ENCODE measurements at regions not wholly inside any gene's neighbourhood (a gene's known extent, or its start where the extent isn't known, plus 50 kb on each side); places are given as distances from the start of the nearest gene placed in this dataset.
A peak's percentile ranks its signal among the peaks of the same experiment; 100 is the strongest.

GRCh38 chr7:149714081-149714909, 59.1 kb downstream of the ZNF467 start:
- H3K4me3 ChIP-seq (ENCODE audit: low read length in 3 of 3): peak overlapping the region; percentile 66 to 80 (median 73)
- H3K36me3 ChIP-seq (ENCODE audit: control insufficient read depth in 3 of 3, insufficient read depth in 3 of 3, low read length in 3 of 3): no peaks in the 10 kb centered on the region
- H3K9me3 ChIP-seq (ENCODE audit: control insufficient read depth in 3 of 3, low read length in 3 of 3): peaks cover 0 to 4% (median 3%) of the 10 kb centered on the region in 3 donors
- H3K27ac ChIP-seq (ENCODE audit: low read depth, low read length): no peak overlapping the region
- no peaks in the 10 kb centered on the region for H3K27me3 ChIP-seq (ENCODE audit: control insufficient read depth in 3 of 3, insufficient read depth in 3 of 3, low read length in 3 of 3)
- H3K9ac ChIP-seq (ENCODE audit: low read depth in 1 of 3, low read length in 3 of 3): peak overlapping the region; percentile 47 to 82 (median 55)
- H3K4me1 ChIP-seq (ENCODE audit: control insufficient read depth in 3 of 3, insufficient read depth in 3 of 3, low read length in 3 of 3): peaks cover 27 to 40% (median 40%) of the 10 kb centered on the region in 3 donors

DNA sequence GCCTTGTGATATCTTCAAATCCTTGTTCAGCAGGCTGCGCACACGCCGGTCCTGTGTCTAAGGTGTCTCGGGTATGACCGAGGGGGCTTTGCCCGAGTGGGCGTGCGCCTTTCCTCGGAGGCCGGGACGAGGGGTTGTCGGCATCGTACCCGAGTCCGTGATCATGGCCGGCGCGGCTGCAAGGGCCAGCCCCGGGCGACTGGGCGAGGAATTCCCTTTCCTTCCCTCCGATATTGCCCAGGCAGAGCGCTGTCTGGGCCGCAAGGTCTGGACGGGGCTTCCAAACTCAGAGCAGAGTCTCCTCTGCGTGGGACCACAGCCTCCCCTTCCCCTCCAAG, 59.7 kb downstream of the ZNF467 start:
- H3K9ac ChIP-seq (ENCODE audit: low read depth in 1 of 3, low read length in 3 of 3): peak overlapping the region; percentile 47 to 82 (median 55)
- H3K9me3 ChIP-seq (ENCODE audit: control insufficient read depth in 3 of 3, low read length in 3 of 3): peaks cover 0 to 4% (median 3%) of the 10 kb centered on the region in 3 donors
- H3K36me3 ChIP-seq (ENCODE audit: control insufficient read depth in 3 of 3, insufficient read depth in 3 of 3, low read length in 3 of 3): no peaks in the 10 kb centered on the region
- H3K27me3 ChIP-seq (ENCODE audit: control insufficient read depth in 3 of 3, insufficient read depth in 3 of 3, low read length in 3 of 3): no peaks in the 10 kb centered on the region
- H3K4me1 ChIP-seq (ENCODE audit: control insufficient read depth in 3 of 3, insufficient read depth in 3 of 3, low read length in 3 of 3): peaks cover 24 to 34% (median 34%) of the 10 kb centered on the region in 3 donors
- H3K4me3 ChIP-seq (ENCODE audit: low read length in 3 of 3): peak overlapping the region; percentile 66 to 80 (median 73)
- H3K27ac ChIP-seq (ENCODE audit: low read depth, low read length): no peak overlapping the region

GRCh38 chr7:149713061-149713730, 60.2 kb downstream of the ZNF467 start:
- Histone ChIP-seq H3K4me1 (ENCODE audit: control insufficient read depth in 3 of 3, insufficient read depth in 3 of 3, low read length in 3 of 3) (peaks cover 24 to 34% (median 33%) of the 10 kb centered on the region in 3 donors), H3K27ac (ENCODE audit: low read depth, low read length) (no peak overlapping the region), H3K9me3 (ENCODE audit: control insufficient read depth in 3 of 3, low read length in 3 of 3) (peaks cover 0 to 4% (median 3%) of the 10 kb centered on the region in 3 donors), H3K36me3 (ENCODE audit: control insufficient read depth in 3 of 3, insufficient read depth in 3 of 3, low read length in 3 of 3) (no peaks in the 10 kb centered on the region), H3K4me3 (ENCODE audit: low read length in 3 of 3) (no peak overlapping the region), H3K27me3 (ENCODE audit: control insufficient read depth in 3 of 3, insufficient read depth in 3 of 3, low read length in 3 of 3) (no peaks in the 10 kb centered on the region), H3K9ac (ENCODE audit: low read depth in 1 of 3, low read length in 3 of 3) (no peak overlapping the region)

DNA sequence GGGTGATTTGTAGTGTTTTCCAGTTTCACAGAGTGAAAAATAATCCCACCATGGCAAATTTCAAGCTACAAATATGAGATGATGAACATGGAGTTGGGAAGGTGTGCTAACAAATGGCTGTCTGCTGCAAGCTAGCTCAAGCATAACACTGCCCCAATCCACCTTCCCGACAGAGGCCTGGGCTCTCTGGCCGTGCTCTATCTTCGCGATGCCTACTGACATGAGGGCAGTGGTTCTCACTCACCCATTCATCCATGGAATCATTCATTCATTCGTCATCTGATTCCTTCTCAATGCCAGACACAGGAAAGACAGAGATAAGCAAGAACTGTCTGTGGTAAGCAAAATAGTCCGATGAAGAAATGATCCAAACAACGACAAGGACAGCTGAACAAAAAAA, 65.4 kb downstream of the ZNF467 start:
- Histone ChIP-seq H3K9ac (ENCODE audit: low read depth in 1 of 3, low read length in 3 of 3) (no peak overlapping the region), H3K4me3 (ENCODE audit: low read length in 3 of 3) (no peak overlapping the region), H3K27me3 (ENCODE audit: control insufficient read depth in 3 of 3, insufficient read depth in 3 of 3, low read length in 3 of 3) (peaks cover 0 to 2% (median 0%) of the 10 kb centered on the region in 3 donors), H3K36me3 (ENCODE audit: control insufficient read depth in 3 of 3, insufficient read depth in 3 of 3, low read length in 3 of 3) (no peaks in the 10 kb centered on the region), H3K9me3 (ENCODE audit: control insufficient read depth in 3 of 3, low read length in 3 of 3) (peaks cover 0 to 4% (median 3%) of the 10 kb centered on the region in 3 donors), H3K27ac (ENCODE audit: low read depth, low read length) (no peak overlapping the region), H3K4me1 (ENCODE audit: control insufficient read depth in 3 of 3, insufficient read depth in 3 of 3, low read length in 3 of 3) (no peaks in the 10 kb centered on the region)

GRCh38 chr7:149707448-149707886, 65.9 kb downstream of the ZNF467 start:
- H3K4me3 ChIP-seq (ENCODE audit: low read length in 3 of 3): no peak overlapping the region
- no peaks in the 10 kb centered on the region for H3K36me3 ChIP-seq (ENCODE audit: control insufficient read depth in 3 of 3, insufficient read depth in 3 of 3, low read length in 3 of 3)
- H3K27ac ChIP-seq (ENCODE audit: low read depth, low read length): no peak overlapping the region
- no peaks in the 10 kb centered on the region for H3K4me1 ChIP-seq (ENCODE audit: control insufficient read depth in 3 of 3, insufficient read depth in 3 of 3, low read length in 3 of 3)
- no peak overlapping the region for H3K9ac ChIP-seq (ENCODE audit: low read depth in 1 of 3, low read length in 3 of 3)
- H3K9me3 ChIP-seq (ENCODE audit: control insufficient read depth in 3 of 3, low read length in 3 of 3): peaks cover 0 to 4% (median 3%) of the 10 kb centered on the region in 3 donors
- peaks cover 0 to 2% (median 0%) of the 10 kb centered on the region in 3 donors for H3K27me3 ChIP-seq (ENCODE audit: control insufficient read depth in 3 of 3, insufficient read depth in 3 of 3, low read length in 3 of 3)

- H3K4me1 ChIP-seq (ENCODE audit: control insufficient read depth in 3 of 3, insufficient read depth in 3 of 3, low read length in 3 of 3): no peaks in the 10 kb centered on the region
- H3K9me3 ChIP-seq (ENCODE audit: control insufficient read depth in 3 of 3, low read length in 3 of 3): peaks cover 0 to 5% (median 4%) of the 10 kb centered on the region in 3 donors
- H3K36me3 ChIP-seq (ENCODE audit: control insufficient read depth in 3 of 3, insufficient read depth in 3 of 3, low read length in 3 of 3): no peaks in the 10 kb centered on the region
- H3K27ac ChIP-seq (ENCODE audit: low read depth, low read length): no peak overlapping the region
- no peak overlapping the region for H3K9ac ChIP-seq (ENCODE audit: low read depth in 1 of 3, low read length in 3 of 3)
- H3K27me3 ChIP-seq (ENCODE audit: control insufficient read depth in 3 of 3, insufficient read depth in 3 of 3, low read length in 3 of 3): peaks cover 0 to 2% (median 0%) of the 10 kb centered on the region in 3 donors
- no peak overlapping the region for H3K4me3 ChIP-seq (ENCODE audit: low read length in 3 of 3)
Measured at GRCh38 chr7:149706398-149706797, 67.0 kb downstream of the ZNF467 start.

DNA sequence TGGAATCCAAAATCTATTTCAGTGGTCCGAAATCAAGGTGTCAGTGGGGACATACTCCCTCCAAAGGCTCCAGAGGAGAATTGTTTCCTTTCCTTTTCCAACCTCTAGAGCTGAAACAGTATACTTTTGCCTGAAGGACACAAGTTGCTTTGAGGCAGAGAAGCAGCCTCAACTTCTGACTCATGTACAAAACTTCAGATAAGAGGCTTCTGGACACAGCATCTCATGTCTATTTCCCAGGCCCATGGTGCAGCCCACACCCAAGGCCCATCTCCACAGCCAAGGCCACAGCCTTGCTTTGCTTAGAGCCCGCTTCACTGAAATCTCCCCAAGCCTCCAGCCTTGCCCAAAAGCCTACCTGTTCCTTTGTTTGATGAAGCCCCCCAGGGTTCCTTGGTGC, 68.9 kb downstream of the ZNF467 start:
- Histone ChIP-seq H3K9me3 (ENCODE audit: control insufficient read depth in 3 of 3, low read length in 3 of 3) (peaks cover 3 to 6% (median 5%) of the 10 kb centered on the region in 3 donors), H3K36me3 (ENCODE audit: control insufficient read depth in 3 of 3, insufficient read depth in 3 of 3, low read length in 3 of 3) (no peaks in the 10 kb centered on the region), H3K4me1 (ENCODE audit: control insufficient read depth in 3 of 3, insufficient read depth in 3 of 3, low read length in 3 of 3) (no peaks in the 10 kb centered on the region), H3K4me3 (ENCODE audit: low read length in 3 of 3) (no peak overlapping the region), H3K27ac (ENCODE audit: low read depth, low read length) (no peak overlapping the region), H3K27me3 (ENCODE audit: control insufficient read depth in 3 of 3, insufficient read depth in 3 of 3, low read length in 3 of 3) (peaks cover 0 to 2% (median 0%) of the 10 kb centered on the region in 3 donors), H3K9ac (ENCODE audit: low read depth in 1 of 3, low read length in 3 of 3) (no peak overlapping the region)

DNA sequence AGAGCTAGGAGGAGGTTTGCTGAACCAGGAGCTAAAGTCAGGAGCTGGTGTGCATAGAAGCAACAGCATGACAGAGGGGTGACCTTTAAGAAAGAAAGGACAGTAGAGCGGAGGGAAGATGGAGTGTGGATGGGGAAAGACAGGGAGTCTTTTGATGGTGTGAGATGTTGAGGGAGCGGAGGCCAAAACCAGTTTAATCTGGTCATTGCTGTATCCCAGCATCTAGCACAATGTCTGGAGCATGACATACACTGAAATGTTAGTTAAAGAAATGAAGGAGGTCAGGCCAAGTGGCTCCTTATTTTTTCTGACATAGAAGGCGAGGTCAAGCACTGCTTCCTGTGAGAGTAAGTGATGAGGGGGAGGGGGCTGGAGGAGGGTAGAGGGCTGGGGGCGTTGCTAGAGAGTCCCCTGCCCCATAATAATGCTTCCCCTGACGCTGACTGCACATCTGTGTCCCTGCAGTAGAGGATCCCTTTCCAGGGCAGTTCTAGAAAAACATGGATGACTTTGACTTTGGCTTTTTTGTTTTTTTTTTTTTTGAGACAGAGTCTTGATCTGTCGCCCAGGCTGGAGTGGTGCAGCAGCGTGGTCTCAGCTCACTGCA, 70.2 kb downstream of the ZNF467 start:
- Histone ChIP-seq H3K4me1 (ENCODE audit: control insufficient read depth in 3 of 3, insufficient read depth in 3 of 3, low read length in 3 of 3) (no peaks in the 10 kb centered on the region), H3K27me3 (ENCODE audit: control insufficient read depth in 3 of 3, insufficient read depth in 3 of 3, low read length in 3 of 3) (peaks cover 0 to 2% (median 0%) of the 10 kb centered on the region in 3 donors), H3K27ac (ENCODE audit: low read depth, low read length) (no peak overlapping the region), H3K9ac (ENCODE audit: low read depth in 1 of 3, low read length in 3 of 3) (no peak overlapping the region), H3K36me3 (ENCODE audit: control insufficient read depth in 3 of 3, insufficient read depth in 3 of 3, low read length in 3 of 3) (no peaks in the 10 kb centered on the region), H3K9me3 (ENCODE audit: control insufficient read depth in 3 of 3, low read length in 3 of 3) (peaks cover 3 to 6% (median 5%) of the 10 kb centered on the region in 3 donors), H3K4me3 (ENCODE audit: low read length in 3 of 3) (no peak overlapping the region)

- Histone ChIP-seq H3K4me1 (ENCODE audit: control insufficient read depth in 3 of 3, insufficient read depth in 3 of 3, low read length in 3 of 3) (no peaks in the 10 kb centered on the region), H3K36me3 (ENCODE audit: control insufficient read depth in 3 of 3, insufficient read depth in 3 of 3, low read length in 3 of 3) (no peaks in the 10 kb centered on the region), H3K27me3 (ENCODE audit: control insufficient read depth in 3 of 3, insufficient read depth in 3 of 3, low read length in 3 of 3) (peaks cover 0 to 1% (median 0%) of the 10 kb centered on the region in 3 donors), H3K9ac (ENCODE audit: low read depth in 1 of 3, low read length in 3 of 3) (no peak overlapping the region), H3K9me3 (ENCODE audit: control insufficient read depth in 3 of 3, low read length in 3 of 3) (peaks cover 3 to 6% (median 5%) of the 10 kb centered on the region in 3 donors), H3K27ac (ENCODE audit: low read depth, low read length) (no peak overlapping the region), H3K4me3 (ENCODE audit: low read length in 3 of 3) (no peak overlapping the region)
Measured at GRCh38 chr7:149701495-149702240, 71.7 kb downstream of the ZNF467 start.

Measured in skeletal muscle tissue (tissue), 3 donors.